Keratinocyte (primary cell): ENCODE measurements at regions not wholly inside any gene's neighbourhood (a gene's known extent, or its start where the extent isn't known, plus 50 kb on each side); places are given as distances from the start of the nearest gene placed in this dataset.

Source experiments
- DNase-seq: peaks from one replicate; pipeline ENCODE4 v3.0.0-alpha.2; 2011; ENCODE audit warnings: low read depth, missing footprints, low spot score
- FAIRE-seq: peaks from 2 replicates; lab custom pipeline; 2011; peaks lifted over from hg19 to GRCh38; lab: Jason Lieb, UNC
- H2AFZ ChIP-seq: 2 replicates; pipeline ENCODE4 v1.6.0; 2012; ENCODE audit warnings: low read length, control low read depth, inconsistent platforms; ENCODE audit not compliant: control insufficient read depth
- H3K27ac ChIP-seq: 2 replicates; pipeline ENCODE4 v1.5.1; 2011; ENCODE audit warnings: low read length; ENCODE audit not compliant: control insufficient read depth, insufficient read depth
- H3K27me3 ChIP-seq: 3 replicates; pipeline ENCODE4 v1.6.0; 2011; ENCODE audit warnings: low read length; ENCODE audit not compliant: control insufficient read depth, insufficient read depth; ENCODE audit errors: extremely low read depth
- H3K36me3 ChIP-seq, 2 experiments: 2 replicates in 1 of 2; 3 replicates in 1 of 2; pipeline ENCODE4 v1.5.1; 2011; ENCODE audit warnings: low read length in 2 of 2, mild to moderate bottlenecking in 1 of 2; ENCODE audit not compliant: control insufficient read depth in 2 of 2, insufficient read depth in 2 of 2; ENCODE audit errors: extremely low read depth in 1 of 2
- H3K4me1 ChIP-seq: 3 replicates; pipeline ENCODE4 v1.5.1; 2011; ENCODE audit warnings: low read length; ENCODE audit not compliant: control insufficient read depth, insufficient read depth; ENCODE audit errors: extremely low read depth
- H3K4me2 ChIP-seq: 3 replicates; pipeline ENCODE4 v1.6.0; 2011; ENCODE audit warnings: low read depth, low read length; ENCODE audit not compliant: control insufficient read depth, insufficient read depth; ENCODE audit errors: extremely low read depth
- H3K4me3 ChIP-seq, 3 experiments: fragments of 200-600 bp in 1 of 3; sonication (generic) in 1 of 3; 2 replicates in 2 of 3; 3 replicates in 1 of 3; pipeline ENCODE4 v1.5.1; 2011 to 2016; ENCODE audit warnings: low read length in 3 of 3, mild to moderate bottlenecking in 3 of 3, control low read depth in 2 of 3, inconsistent platforms in 1 of 3, low read depth in 1 of 3, mixed read lengths in 1 of 3, mixed run types in 1 of 3, moderate library complexity in 1 of 3; ENCODE audit not compliant: control insufficient read depth in 2 of 3, insufficient read depth in 2 of 3; ENCODE audit errors: extremely low read depth in 1 of 3
- H3K79me2 ChIP-seq: 2 replicates; pipeline ENCODE4 v1.6.0; 2012; ENCODE audit warnings: low read length; ENCODE audit not compliant: control insufficient read depth, insufficient read depth
- H3K9ac ChIP-seq: 3 replicates; pipeline ENCODE4 v1.6.0; 2011; ENCODE audit warnings: low read length; ENCODE audit not compliant: control insufficient read depth, insufficient read depth; ENCODE audit errors: extremely low read depth
- H3K9me1 ChIP-seq: 3 replicates; pipeline ENCODE4 v1.6.0; 2011; ENCODE audit warnings: low read length; ENCODE audit not compliant: control insufficient read depth, insufficient read depth; ENCODE audit errors: extremely low read depth
- H3K9me3 ChIP-seq: 2 replicates; pipeline ENCODE4 v1.5.1; 2012; ENCODE audit warnings: low read depth, low read length; ENCODE audit not compliant: control insufficient read depth
- H4K20me1 ChIP-seq: 3 replicates; pipeline ENCODE4 v1.6.0; 2011; ENCODE audit warnings: low read length; ENCODE audit not compliant: control insufficient read depth, insufficient read depth; ENCODE audit errors: extremely low read depth
- EZH2 ChIP-seq: IDR thresholded peaks from one replicate; pipeline ENCODE4 v1.6.1; 2012; ENCODE audit warnings: inconsistent platforms, mild to moderate bottlenecking, low read length, moderate library complexity
- dilution Hi-C: fragments of 300-500 bp; cut with MboI; formaldehyde crosslinking; loops from one replicate; pipeline ENCODE4 v1.7.0; 2020; ENCODE audit warnings: low sequenced_read_pairs; ENCODE audit not compliant: extremely low pct_ligation_motif_present
- TF ChIP-seq, protein P1 (sequence below), 3 experiments: IDR thresholded peaks in 1 of 3; conservative IDR thresholded peaks in 1 of 3; optimal IDR thresholded peaks in 1 of 3; 2 replicates in 2 of 3; 3 replicates in 1 of 3; pipeline versions ENCODE3 to v1.5.1; 2011; ENCODE audit warnings: low read length in 3 of 3, mild to moderate bottlenecking in 3 of 3, moderate library complexity in 2 of 3, control low read depth in 1 of 3, inconsistent platforms in 1 of 3; ENCODE audit not compliant: insufficient read depth in 2 of 3; ENCODE audit errors: extremely low read depth in 1 of 3

GRCh38 chr5:20601678-20602100 is 613.7 kb upstream of the CDH18 start:
- FAIRE-seq (no peak), DNase-seq (no peak)
- Histone ChIP-seq H3K9ac (no peak overlapping the region), H3K79me2 (no peaks in the 10 kb centered on the region), H3K9me3 (no peaks in the 10 kb centered on the region), H3K4me2 (no peak overlapping the region), H2AFZ (no peak overlapping the region), H3K36me3 (no peaks in the 10 kb centered on the region), H3K27me3 (no peaks in the 10 kb centered on the region), H3K27ac (no peak overlapping the region), H4K20me1 (no peaks in the 10 kb centered on the region), H3K4me3 (no peak overlapping the region), H3K9me1 (no peaks in the 10 kb centered on the region), H3K4me1 (no peaks in the 10 kb centered on the region)
- dilution Hi-C loops = no loop called here
- TF ChIP-seq EZH2 = no peak
- TF ChIP-seq, protein P1, sequence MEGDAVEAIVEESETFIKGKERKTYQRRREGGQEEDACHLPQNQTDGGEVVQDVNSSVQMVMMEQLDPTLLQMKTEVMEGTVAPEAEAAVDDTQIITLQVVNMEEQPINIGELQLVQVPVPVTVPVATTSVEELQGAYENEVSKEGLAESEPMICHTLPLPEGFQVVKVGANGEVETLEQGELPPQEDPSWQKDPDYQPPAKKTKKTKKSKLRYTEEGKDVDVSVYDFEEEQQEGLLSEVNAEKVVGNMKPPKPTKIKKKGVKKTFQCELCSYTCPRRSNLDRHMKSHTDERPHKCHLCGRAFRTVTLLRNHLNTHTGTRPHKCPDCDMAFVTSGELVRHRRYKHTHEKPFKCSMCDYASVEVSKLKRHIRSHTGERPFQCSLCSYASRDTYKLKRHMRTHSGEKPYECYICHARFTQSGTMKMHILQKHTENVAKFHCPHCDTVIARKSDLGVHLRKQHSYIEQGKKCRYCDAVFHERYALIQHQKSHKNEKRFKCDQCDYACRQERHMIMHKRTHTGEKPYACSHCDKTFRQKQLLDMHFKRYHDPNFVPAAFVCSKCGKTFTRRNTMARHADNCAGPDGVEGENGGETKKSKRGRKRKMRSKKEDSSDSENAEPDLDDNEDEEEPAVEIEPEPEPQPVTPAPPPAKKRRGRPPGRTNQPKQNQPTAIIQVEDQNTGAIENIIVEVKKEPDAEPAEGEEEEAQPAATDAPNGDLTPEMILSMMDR (optimal IDR thresholded peaks at IDR 0.05 in 1 of 3, IDR thresholded peaks at IDR 0.05 in 1 of 3, conservative IDR thresholded peaks at IDR 0.05 in 1 of 3; ENCODE audit: extremely low read depth in 1 of 3, insufficient read depth in 2 of 3, low read length in 3 of 3) = no peak

DNA sequence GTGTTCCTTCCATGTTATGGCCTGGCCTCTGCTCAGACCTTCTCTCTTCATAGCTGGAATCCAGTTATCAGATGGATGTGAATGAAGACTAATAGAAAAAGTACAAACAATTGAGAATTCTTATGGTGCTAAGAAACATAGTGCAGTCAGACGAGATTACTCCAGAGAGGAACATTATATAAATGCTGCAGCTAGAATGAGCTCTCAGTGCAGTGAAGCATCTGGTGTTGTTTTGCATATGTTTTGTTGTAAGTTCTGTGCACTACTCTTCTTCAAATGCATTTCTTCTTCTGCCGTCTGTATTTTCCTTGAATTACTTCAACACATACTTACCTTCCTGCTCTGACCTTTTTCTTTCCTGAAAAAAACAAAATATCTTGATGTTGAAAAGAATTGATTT is 602.4 kb upstream of the CDH18 start:
- H3K27me3 ChIP-seq = no peaks in the 10 kb centered on the region
- H3K36me3 ChIP-seq = no peaks in the 10 kb centered on the region
- H3K9ac ChIP-seq = no peak overlapping the region
- TF ChIP-seq EZH2 = no peak
- TF ChIP-seq, protein P1 (optimal IDR thresholded peaks at IDR 0.05 in 1 of 3, IDR thresholded peaks at IDR 0.05 in 1 of 3, conservative IDR thresholded peaks at IDR 0.05 in 1 of 3; ENCODE audit: extremely low read depth in 1 of 3, insufficient read depth in 2 of 3, low read length in 3 of 3) = no peak
- H2AFZ ChIP-seq = no peak overlapping the region
- no peak overlapping the region for H3K27ac ChIP-seq
- H3K4me3 ChIP-seq = no peak overlapping the region
- dilution Hi-C loops = no loop called here
- no peak for FAIRE-seq
- no peak overlapping the region for H3K4me2 ChIP-seq
- no peaks in the 10 kb centered on the region for H3K79me2 ChIP-seq
- no peaks in the 10 kb centered on the region for H4K20me1 ChIP-seq
- DNase-seq = no peak
- no peaks in the 10 kb centered on the region for H3K4me1 ChIP-seq
- no peaks in the 10 kb centered on the region for H3K9me1 ChIP-seq
- H3K9me3 ChIP-seq = no peaks in the 10 kb centered on the region
